Endothelial cell of umbilical vein (primary cell): ENCODE measurements at regions not wholly inside any gene's neighbourhood (a gene's known extent, or its start where the extent isn't known, plus 50 kb on each side); places are given as distances from the start of the nearest gene placed in this dataset.

Source experiments
- BruUV-seq: library from RNA; stranded (reverse); fragments of 400-500 nt; replicated peaks from 2 replicates; lab custom pipeline; 2021; lab: Mats Ljungman, UMichigan
- CTCF ChIA-PET: fragments of 300-600, 350-600 bp; sonication (Branson Sonifier 250); formaldehyde crosslinking; loops from one replicate; lab custom pipeline; 2021; ENCODE audit warnings: antibody characterized with exemption, inconsistent platforms; lab: Charles Lee
- POLR2A ChIA-PET: fragments of 300-600, 350-600 bp; sonication (Branson Sonifier 250); formaldehyde crosslinking; loops from one replicate; lab custom pipeline; 2021; ENCODE audit warnings: antibody characterized with exemption, inconsistent platforms; lab: Charles Lee
- DNase-seq: peaks from one replicate; pipeline ENCODE4 v3.0.0-alpha.2; 2011; ENCODE audit warnings: low read depth, low spot score
- FAIRE-seq: peaks from 2 replicates; lab custom pipeline; 2011; peaks lifted over from hg19 to GRCh38; lab: Jason Lieb, UNC
- H2AFZ ChIP-seq: 2 replicates; pipeline ENCODE4 v1.6.0; 2012; ENCODE audit warnings: low read depth, low read length, control low read depth, inconsistent platforms
- H3K27ac ChIP-seq: 2 replicates; pipeline ENCODE4 v1.5.1; 2011; ENCODE audit warnings: low read depth, mild to moderate bottlenecking, control low read depth, low read length, moderate library complexity; ENCODE audit not compliant: insufficient read depth
- H3K27me3 ChIP-seq, 2 experiments: 2 replicates each; pipeline versions ENCODE4 v1.6.0 to v1.6.1; 2011; ENCODE audit warnings: low read length in 2 of 2, mixed read lengths in 1 of 2; ENCODE audit not compliant: control insufficient read depth in 2 of 2, insufficient read depth in 2 of 2
- H3K36me3 ChIP-seq, 2 experiments: 2 replicates in 1 of 2; 3 replicates in 1 of 2; pipeline ENCODE4 v1.5.1; 2011; ENCODE audit warnings: low read length in 2 of 2, mild to moderate bottlenecking in 1 of 2, moderate library complexity in 1 of 2; ENCODE audit not compliant: control insufficient read depth in 2 of 2, insufficient read depth in 2 of 2; ENCODE audit errors: extremely low read depth in 1 of 2
- H3K4me1 ChIP-seq: 3 replicates; pipeline ENCODE4 v1.5.1; 2011; ENCODE audit warnings: mild to moderate bottlenecking, low read length; ENCODE audit not compliant: control insufficient read depth, insufficient read depth; ENCODE audit errors: extremely low read depth
- H3K4me2 ChIP-seq: 2 replicates; pipeline ENCODE4 v1.6.1; 2011; ENCODE audit warnings: low read length, control low read depth, mixed read lengths; ENCODE audit not compliant: insufficient read depth
- H3K4me3 ChIP-seq, 3 experiments: fragments of 200-600 bp in 1 of 3; sonication (generic), shearing (Covaris generic) in 1 of 3; replicated peaks in 1 of 3; 2 replicates each; pipeline ENCODE4 v1.5.1; 2011 to 2016; ENCODE audit warnings: control low read depth in 3 of 3, low read length in 3 of 3, mild to moderate bottlenecking in 2 of 3, inconsistent platforms in 1 of 3, low read depth in 1 of 3, moderate library complexity in 1 of 3; ENCODE audit not compliant: insufficient read depth in 1 of 3
- H3K79me2 ChIP-seq: 2 replicates; pipeline ENCODE4 v1.6.0; 2012; ENCODE audit warnings: low read length, inconsistent platforms; ENCODE audit not compliant: control insufficient read depth, insufficient read depth
- H3K9ac ChIP-seq: replicated peaks from 2 replicates; pipeline ENCODE3; 2011; ENCODE audit warnings: low read length, control low read depth; ENCODE audit not compliant: insufficient read depth; ENCODE audit errors: extremely low read depth
- H3K9me1 ChIP-seq: replicated peaks from 3 replicates; pipeline ENCODE4 v1.6.0; 2011; ENCODE audit warnings: mild to moderate bottlenecking, low read length; ENCODE audit not compliant: control insufficient read depth, insufficient read depth; ENCODE audit errors: extremely low read depth
- H3K9me3 ChIP-seq: replicated peaks from 2 replicates; pipeline ENCODE4 v1.5.1; 2012; ENCODE audit warnings: low read length, inconsistent platforms; ENCODE audit not compliant: control insufficient read depth, insufficient read depth
- H4K20me1 ChIP-seq: replicated peaks from 2 replicates; pipeline ENCODE3; 2011; ENCODE audit warnings: mild to moderate bottlenecking, low read length; ENCODE audit not compliant: control insufficient read depth, insufficient read depth; ENCODE audit errors: extremely low read depth
- CTCF ChIP-seq, 2 donors: IDR thresholded peaks; 1 replicate in 1 of 2; 2 replicates in 1 of 2; pipeline ENCODE4 v1.5.1; 2011; ENCODE audit warnings: low read length in 2 of 2, mild to moderate bottlenecking in 2 of 2, moderate library complexity in 2 of 2, control low read depth in 1 of 2, inconsistent platforms in 1 of 2, low read depth in 1 of 2; ENCODE audit not compliant: insufficient read depth in 1 of 2; ENCODE audit errors: extremely low read depth in 1 of 2
- EZH2 ChIP-seq: IDR thresholded peaks from 2 replicates; pipeline ENCODE4 v1.6.1; 2012; ENCODE audit warnings: borderline replicate concordance, low read depth, mild to moderate bottlenecking, moderate library complexity, low read length, inconsistent platforms; ENCODE audit not compliant: severe bottlenecking
- FOS ChIP-seq: IDR thresholded peaks from 2 replicates; pipeline ENCODE4 v1.6.1; 2011; ENCODE audit warnings: mild to moderate bottlenecking, low read length, moderate library complexity, borderline replicate concordance; ENCODE audit not compliant: insufficient read depth
- GATA2 ChIP-seq: IDR thresholded peaks from 2 replicates; pipeline ENCODE4 v1.7.0; 2011; ENCODE audit warnings: low read depth, mild to moderate bottlenecking, moderate library complexity, mixed read lengths, low read length; ENCODE audit not compliant: insufficient read length, insufficient read depth
- JUN ChIP-seq: IDR thresholded peaks from 2 replicates; pipeline ENCODE4 v1.6.1; 2011; ENCODE audit warnings: borderline replicate concordance, low read depth; ENCODE audit not compliant: insufficient read length, insufficient read depth
- MAX ChIP-seq: IDR thresholded peaks from 2 replicates; pipeline ENCODE4 v1.6.1; 2011; ENCODE audit not compliant: insufficient read depth, insufficient read length
- MYC ChIP-seq: IDR thresholded peaks from one replicate; pipeline ENCODE4 v1.6.1; 2011; ENCODE audit warnings: mild to moderate bottlenecking, low read depth, low read length
- POLR2A ChIP-seq: IDR thresholded peaks from 2 replicates; pipeline ENCODE4 v1.6.1; 2012; ENCODE audit warnings: low read depth, mild to moderate bottlenecking, control low read depth, low read length
- POLR2AphosphoS5 ChIP-seq: IDR thresholded peaks from 2 replicates; pipeline ENCODE4 v1.6.1; 2012; ENCODE audit warnings: low read depth, mild to moderate bottlenecking, control low read depth, low read length, moderate library complexity; ENCODE audit not compliant: insufficient read depth
- dilution Hi-C: fragments of 300-500 bp; cut with MboI; formaldehyde crosslinking; loops from one replicate; pipeline ENCODE4 v1.15.0; 2019; ENCODE audit warnings: low sequenced_read_pairs; ENCODE audit not compliant: extremely low pct_ligation_motif_present
- intact Hi-C: fragments of 100-400 bp; cut with micrococcal nuclease; formaldehyde crosslinking; loops from one replicate; pipeline ENCODE4 v1.10.0; 2022

- no TSS peak for BruUV-seq
Observed at GRCh38 chr1:82880506-82880905, 1079.8 kb downstream of the ADGRL2 start.

More at GRCh38 chr1:82880506-82880905, 1079.8 kb downstream of the ADGRL2 start:
- CTCF ChIA-PET, result no interaction called here
- H3K4me3 ChIP-seq, result no peak overlapping the region
- H3K9me3 ChIP-seq, result no peaks in the 10 kb centered on the region
- FAIRE-seq, result no peak
- no peaks in the 10 kb centered on the region for H3K27me3 ChIP-seq
- intact Hi-C loops, result no loop called here
- POLR2A ChIA-PET, result no interaction called here
- TF ChIP-seq EZH2 (no peak), JUN (no peak), POLR2A (no peak), MAX (no peak), FOS (no peak), CTCF (IDR thresholded peaks at IDR 0.05; ENCODE audit: extremely low read depth in 1 of 2, insufficient read depth in 1 of 2, low read depth in 1 of 2, low read length in 2 of 2) (no peak), GATA2 (no peak), MYC (no peak), POLR2AphosphoS5 (no peak)
- no peaks in the 10 kb centered on the region for H3K9me1 ChIP-seq
- no peaks in the 10 kb centered on the region for H3K4me1 ChIP-seq
- no peak overlapping the region for H3K4me2 ChIP-seq
- no peak overlapping the region for H2AFZ ChIP-seq
- no peaks in the 10 kb centered on the region for H3K79me2 ChIP-seq
- no peaks in the 10 kb centered on the region for H3K36me3 ChIP-seq
- DNase-seq, result no peak
- dilution Hi-C loops, result no loop called here
- H3K9ac ChIP-seq, result no peak overlapping the region
- H3K27ac ChIP-seq, result no peak overlapping the region
- H4K20me1 ChIP-seq, result no peaks in the 10 kb centered on the region
